GM21723 (cell line): ENCODE measurements at regions not wholly inside any gene's neighbourhood (a gene's known extent, or its start where the extent isn't known, plus 50 kb on each side); places are given as distances from the start of the nearest gene placed in this dataset.

ENCODE experiments used
- ATAC-seq: cut with Tn5 transposase; IDR thresholded peaks from one replicate; pipeline ENCODE4 v1.9.1; 2021; ENCODE audit warnings: mild to moderate bottlenecking, moderate library complexity; ENCODE audit not compliant: unreplicated experiment

DNA sequence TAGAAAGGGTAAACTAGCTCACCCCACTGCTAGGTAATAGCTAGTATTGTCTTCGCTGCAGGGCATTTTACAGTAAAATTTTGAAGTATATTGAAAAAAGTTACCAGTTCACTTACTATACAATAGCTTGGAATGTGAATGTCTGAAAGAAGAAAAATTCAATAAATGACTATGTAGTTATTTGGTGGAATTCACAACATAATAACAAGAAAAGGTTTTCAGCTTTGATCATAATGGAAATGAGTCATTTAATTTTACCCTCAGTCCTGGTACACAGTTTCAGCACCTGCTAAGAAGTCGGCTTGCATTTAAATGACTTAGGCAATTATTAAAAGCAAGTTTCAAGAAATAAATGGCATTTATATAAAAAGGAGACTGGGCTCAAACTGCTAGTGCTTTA lies 90.4 kb downstream of the NUP35 start:
- peak; percentile 74 for ATAC-seq

DNA sequence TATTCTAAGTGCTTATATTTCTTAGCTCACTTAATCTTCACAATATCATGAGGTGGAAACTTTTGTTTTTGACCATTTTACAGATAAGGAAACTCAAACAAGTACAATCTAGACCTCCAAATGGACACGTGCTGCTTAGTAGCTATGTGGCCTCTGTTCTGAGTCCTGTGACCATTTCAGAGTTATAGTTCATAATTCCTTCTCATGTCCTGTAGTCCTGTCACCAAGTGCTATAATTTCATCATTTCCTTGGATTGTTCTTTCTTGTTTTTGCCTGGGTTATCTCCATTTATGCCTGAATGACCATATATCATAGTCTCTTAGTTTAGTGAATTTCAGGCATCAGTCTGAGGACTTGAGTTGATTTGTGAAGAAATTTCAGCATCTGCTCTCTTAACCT lies 91.7 kb downstream of the NUP35 start:
- no peak for ATAC-seq

GRCh38 chr2:183219888-183220287 lies 95.6 kb downstream of the NUP35 start:
- ATAC-seq: no peak

DNA sequence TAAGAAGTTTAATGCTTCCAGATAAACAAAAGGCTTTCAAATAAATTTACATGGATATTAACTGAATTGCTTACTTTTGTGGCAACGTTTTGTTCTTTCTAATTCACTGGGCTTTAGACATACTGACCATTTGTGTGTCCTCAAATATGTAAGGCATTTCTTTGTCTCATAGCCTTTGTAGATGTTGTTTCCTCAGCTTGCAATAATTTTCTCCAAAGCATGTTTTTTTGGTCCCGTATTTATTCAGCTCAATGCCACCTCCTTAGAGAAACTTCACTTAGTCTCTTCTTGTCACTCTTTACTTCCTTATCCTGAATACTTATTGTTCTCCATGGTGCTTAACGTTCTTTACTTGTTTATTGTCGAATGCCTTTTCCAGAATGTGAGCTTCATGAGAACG lies 98.5 kb downstream of the NUP35 start:
- ATAC-seq: no peak

DNA sequence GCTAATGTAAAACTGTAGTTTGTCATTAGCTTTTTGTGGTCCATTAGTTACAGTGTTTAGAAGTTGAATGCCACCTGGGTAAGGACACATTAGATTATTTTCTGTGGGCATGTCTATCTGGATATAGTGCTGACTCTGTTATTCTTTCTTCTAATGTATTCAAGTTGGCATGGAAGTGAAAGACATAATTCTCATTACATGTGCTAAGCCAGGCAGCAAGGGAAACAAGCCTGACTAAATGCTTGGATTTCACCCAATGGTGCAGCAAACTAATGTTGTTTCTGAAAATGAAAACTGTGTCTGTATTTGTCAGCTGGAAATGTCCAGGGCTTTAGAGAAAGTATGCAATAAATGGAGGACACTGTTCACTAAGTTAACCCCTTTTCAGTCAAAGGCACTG lies 100.7 kb downstream of the NUP35 start:
- no peak for ATAC-seq

GRCh38 chr2:183227176-183227575 lies 102.9 kb downstream of the NUP35 start:
- ATAC-seq: no peak

GRCh38 chr2:183229386-183229785 lies 105.1 kb downstream of the NUP35 start:
- no peak for ATAC-seq

DNA sequence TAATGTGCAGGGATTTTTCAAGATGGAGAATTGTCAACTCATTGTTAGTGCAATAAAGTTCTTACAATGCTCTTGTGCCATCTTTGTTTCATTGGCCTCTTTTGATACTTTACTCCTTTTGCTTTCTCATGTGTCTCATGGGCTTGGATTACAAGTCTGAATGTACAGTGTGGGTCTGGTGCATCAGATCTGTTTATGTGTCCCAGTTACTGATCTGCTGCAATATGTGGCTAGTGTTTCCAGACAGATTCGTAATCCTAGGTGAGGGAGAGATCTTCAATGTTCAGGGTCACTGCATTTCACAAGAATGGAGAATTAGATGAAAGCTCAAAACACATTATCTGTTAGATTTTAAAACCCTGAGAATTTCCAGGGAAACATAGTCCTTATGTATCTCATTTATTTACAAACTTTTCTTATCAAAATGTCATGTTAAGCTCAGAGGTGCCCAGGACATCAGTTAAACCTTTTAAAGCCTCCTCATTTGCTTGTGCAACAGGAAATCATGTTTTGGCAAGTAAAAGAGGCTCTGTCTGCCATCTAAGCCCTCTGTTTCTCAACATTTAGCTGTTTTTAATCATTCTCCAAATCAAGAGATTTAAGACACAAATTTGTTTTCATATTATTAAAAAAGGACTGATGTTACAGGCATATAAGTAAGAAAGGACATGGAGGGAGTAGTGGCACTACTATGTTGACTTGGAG lies 108.1 kb downstream of the NUP35 start:
- no peak for ATAC-seq

DNA sequence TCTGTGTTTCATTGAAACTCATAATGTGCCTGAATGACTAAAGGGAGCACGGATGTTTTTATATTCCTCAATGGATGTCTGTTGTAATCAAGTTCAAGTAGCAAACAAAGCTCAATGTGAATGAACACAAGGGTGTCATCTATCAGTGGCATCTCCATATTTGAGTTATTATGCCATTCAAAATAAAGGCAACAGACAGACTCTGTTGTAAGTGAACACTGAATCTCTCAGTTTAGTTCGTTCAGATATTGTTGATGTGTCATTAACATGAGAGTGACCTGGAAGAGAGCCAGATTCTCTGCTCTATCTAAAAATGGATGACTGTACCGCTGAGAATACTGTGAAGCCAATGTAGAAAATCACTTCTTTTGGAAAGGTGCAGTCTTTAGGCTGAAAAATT lies 118.7 kb downstream of the NUP35 start:
- no peak for ATAC-seq

DNA sequence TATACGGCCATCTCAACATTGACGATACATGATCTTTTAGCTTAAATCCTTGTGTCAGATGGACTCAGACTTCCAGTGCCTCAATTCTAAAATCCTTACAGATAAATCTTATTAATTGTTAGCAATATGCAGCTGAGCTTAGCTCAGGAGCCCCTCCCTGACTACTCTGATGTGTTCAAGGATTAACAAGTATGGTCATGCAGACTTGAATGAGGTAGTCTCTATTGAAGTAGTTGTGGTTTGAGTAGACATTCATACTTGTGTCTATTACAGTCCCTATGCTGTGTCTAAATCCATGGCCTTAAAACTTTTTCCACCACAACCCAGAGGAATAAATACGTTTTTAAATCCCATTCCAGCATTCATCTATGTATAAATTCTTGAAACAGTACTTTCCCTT lies 119.5 kb downstream of the NUP35 start:
- ATAC-seq: no peak

GRCh38 chr2:183244300-183244844 lies 120.1 kb downstream of the NUP35 start:
- ATAC-seq: no peak

GRCh38 chr2:183248866-183249567 lies 124.8 kb downstream of the NUP35 start:
- ATAC-seq: peak; percentile 66

DNA sequence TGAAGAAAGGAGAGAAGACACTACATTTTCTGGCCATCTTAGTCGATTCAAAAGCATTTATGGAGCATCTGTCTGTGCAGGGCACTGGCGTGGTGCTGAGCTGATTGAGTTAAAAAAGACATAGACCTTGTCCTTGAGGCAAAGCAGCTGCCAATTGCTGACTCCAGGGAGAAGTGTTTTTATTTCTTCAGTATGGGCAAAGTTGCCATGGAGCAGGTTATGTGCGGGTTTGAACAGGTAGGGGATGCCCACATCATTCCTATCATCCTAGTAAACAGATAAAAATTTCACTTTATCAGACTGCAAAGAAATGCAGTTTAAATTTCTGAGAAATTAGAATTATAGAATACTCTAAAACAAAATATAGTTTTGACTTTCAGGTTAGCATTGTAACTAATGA lies 125.8 kb downstream of the NUP35 start:
- no peak for ATAC-seq

DNA sequence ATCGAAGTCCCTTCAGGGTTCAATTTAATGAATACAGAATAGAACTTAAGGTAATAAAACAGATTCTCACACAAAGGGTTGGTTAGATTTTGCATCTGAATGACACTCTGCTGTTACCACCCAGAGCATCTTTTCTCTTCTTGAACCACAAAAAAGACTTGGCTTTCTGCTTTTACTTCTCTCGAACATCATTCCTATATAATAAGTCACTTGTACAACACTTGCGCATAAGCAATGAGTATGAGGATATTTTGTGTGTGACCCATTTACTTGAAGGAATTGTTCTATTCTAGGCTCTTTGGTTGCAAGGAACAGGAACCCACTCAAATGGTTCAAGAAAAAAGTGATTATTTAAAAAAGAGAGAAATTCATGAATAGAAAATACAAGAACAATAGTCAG lies 126.2 kb downstream of the NUP35 start:
- ATAC-seq: no peak

DNA sequence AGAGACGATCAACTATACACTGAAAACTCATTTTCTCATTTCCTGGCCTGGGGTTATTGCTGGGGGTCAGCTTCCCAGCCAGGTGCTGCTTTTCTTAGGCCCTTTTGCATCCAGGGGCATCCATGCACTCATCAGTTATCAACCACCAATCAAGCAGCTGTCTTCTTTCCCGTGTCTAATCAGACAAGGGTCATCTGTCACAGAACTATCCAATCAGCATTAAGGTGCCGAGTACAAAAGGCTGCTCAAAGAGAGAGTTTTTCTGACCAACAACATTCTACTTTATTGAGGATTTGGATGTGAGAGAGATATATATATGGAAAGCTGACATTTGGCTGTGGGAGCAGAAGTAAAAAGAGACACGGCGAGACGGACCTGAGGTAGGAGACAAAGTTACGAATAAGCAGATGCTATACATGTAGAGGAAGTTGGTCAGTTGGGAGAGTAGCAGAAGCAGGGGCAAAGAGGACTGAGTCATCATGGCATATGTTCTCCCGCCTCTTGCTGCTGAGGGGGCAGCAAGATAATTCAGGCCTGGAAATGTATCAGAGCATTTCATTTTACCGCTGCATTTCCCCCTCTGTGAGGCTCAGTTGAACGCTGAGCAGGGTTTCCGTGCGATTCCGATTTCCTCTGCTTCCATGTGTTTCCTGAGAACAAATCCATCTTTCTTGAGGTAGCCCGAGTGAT lies 129.3 kb downstream of the NUP35 start:
- ATAC-seq: no peak

GRCh38 chr2:183255411-183255810 lies 131.2 kb downstream of the NUP35 start:
- no peak for ATAC-seq

DNA sequence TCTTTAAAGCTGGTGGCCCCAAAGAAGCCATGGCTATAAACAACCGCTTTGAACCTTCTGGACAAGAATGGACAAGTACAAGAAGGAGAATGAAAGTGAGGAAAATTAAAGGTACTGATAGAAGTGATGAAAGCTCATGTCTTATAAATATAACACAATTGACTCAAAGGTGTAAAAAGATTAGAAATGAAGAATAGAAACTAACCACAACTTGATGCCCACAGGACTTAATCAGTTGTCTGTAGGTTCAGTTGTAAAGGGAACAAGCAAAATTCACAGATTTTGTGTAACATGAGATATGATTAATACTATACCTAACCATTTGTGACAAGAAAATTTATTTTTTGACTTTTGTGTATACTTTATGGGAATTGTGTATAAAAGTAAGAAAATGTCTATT lies 135.7 kb downstream of the NUP35 start:
- ATAC-seq: no peak

- ATAC-seq: no peak
Observed at GRCh38 chr2:183260527-183260926, 136.3 kb downstream of the NUP35 start.

- no peak for ATAC-seq
Observed at GRCh38 chr2:183264890-183265535, 140.8 kb downstream of the NUP35 start.

DNA sequence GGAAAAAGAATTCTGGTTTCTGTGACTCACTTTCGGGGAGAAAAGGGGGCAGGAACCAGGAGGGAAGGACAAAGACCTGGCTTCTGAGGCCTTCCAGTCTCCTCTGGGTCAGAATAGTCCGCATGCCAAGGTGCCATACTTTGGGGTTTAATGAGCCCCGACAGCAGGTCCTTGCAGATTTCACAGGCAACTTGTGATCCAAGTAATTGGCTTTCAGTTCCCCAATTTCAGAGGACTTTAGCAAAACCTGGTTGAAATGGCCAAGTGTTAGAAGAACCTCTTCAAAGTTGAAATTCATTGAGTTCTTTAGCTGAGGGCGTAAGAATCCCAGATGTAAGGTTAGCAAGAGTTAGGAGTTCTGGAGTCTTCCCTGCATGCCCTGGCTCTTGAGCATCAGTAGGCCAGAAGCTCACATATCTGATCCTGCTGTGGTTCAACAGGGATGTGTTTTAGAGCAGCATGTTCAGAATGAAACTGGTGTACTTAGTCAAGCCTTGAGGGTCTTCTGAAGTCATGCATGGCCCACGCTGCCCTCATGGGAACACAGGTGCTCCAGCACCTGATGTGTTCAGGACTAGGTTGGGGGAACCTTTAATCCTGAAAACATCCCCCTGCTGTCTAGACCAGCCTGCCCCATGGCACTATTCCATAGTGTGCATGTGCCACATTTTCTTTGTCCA lies 143.0 kb downstream of the NUP35 start:
- ATAC-seq: no peak

DNA sequence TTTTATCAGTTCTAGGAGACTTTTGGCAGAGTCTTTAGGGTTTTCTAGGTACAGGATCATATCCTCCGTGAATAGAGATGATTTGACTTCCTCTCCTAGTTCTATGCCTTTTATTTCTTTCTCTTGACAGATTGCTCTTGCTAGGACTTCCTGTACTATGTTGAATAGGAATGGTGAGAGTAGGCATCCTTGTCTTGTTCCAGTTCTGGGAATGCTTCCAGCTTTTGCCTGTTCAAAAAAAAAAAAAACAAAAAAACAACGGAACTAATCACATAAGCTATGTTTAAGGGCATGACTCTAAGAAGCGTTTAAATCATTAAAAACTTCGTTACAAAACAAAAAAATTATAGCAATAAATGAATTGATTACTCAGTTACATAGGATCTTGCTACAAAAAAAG lies 145.7 kb downstream of the NUP35 start:
- no peak for ATAC-seq
